Lung (tissue), 11 donors: ENCODE measurements at regions not wholly inside any gene's neighbourhood (a gene's known extent, or its start where the extent isn't known, plus 50 kb on each side); places are given as distances from the start of the nearest gene placed in this dataset.

Source experiments
- ATAC-seq: fragments of 200-7000 bp; cut with Tn5 transposase; one replicate; pipeline ENCODE4 v1.9.1; 2020; ENCODE audit warnings: moderate number of reproducible peaks; ENCODE audit not compliant: insufficient read depth, low FRiP score
- DNase-seq, 3 donors: peaks; one replicate each; pipeline ENCODE4 v3.0.0-alpha.2; 2013 to 2017
- H3K27ac ChIP-seq, 2 donors: one replicate each; pipeline ENCODE4 v1.5.1; 2013; ENCODE audit warnings: mild to moderate bottlenecking in 2 of 2, moderate library complexity in 2 of 2, control low read depth in 1 of 2, inconsistent platforms in 1 of 2, low read depth in 1 of 2, low read length in 1 of 2
- H3K27me3 ChIP-seq, 3 donors: one replicate each; pipeline ENCODE4 v1.5.1; 2013; ENCODE audit warnings: low read length in 2 of 3; ENCODE audit not compliant: control insufficient read depth in 3 of 3, insufficient read depth in 3 of 3
- H3K36me3 ChIP-seq, 4 donors: one replicate each; pipeline ENCODE4 v1.5.1; 2013; ENCODE audit warnings: low read length in 4 of 4, mild to moderate bottlenecking in 1 of 4, moderate library complexity in 1 of 4; ENCODE audit not compliant: control insufficient read depth in 4 of 4, insufficient read depth in 4 of 4
- H3K4me1 ChIP-seq, 5 donors: one replicate each; pipeline ENCODE4 v1.5.1; 2013; ENCODE audit warnings: low read length in 5 of 5, mild to moderate bottlenecking in 2 of 5, moderate library complexity in 1 of 5; ENCODE audit not compliant: control insufficient read depth in 5 of 5, insufficient read depth in 5 of 5
- H3K4me3 ChIP-seq: one replicate; pipeline ENCODE4 v1.5.1; 2013; ENCODE audit warnings: mild to moderate bottlenecking, control low read depth, moderate library complexity
- H3K9ac ChIP-seq, 2 donors: one replicate each; pipeline ENCODE4 v1.5.1; 2013; ENCODE audit warnings: low read length in 2 of 2, control low read depth in 1 of 2; ENCODE audit not compliant: insufficient read depth in 1 of 2
- H3K9me3 ChIP-seq, 4 donors: one replicate each; pipeline ENCODE4 v1.5.1; 2013; ENCODE audit warnings: low read length in 3 of 4, mild to moderate bottlenecking in 1 of 4, moderate library complexity in 1 of 4; ENCODE audit not compliant: control insufficient read depth in 4 of 4, insufficient read depth in 3 of 4
- WGBS, 2 donors: extraction: QIAGEN DNeasy Blood & Tissue Kit; methylation state at CpG; one replicate each; pipeline ENCODE4 v1.1.7; 2013; 5-methylcytosine and 5-hydroxymethylcytosine counted together
- TF ChIP-seq, protein P1 (sequence below): IDR thresholded peaks from 2 replicates; pipeline ENCODE4 v1.5.1; 2012; ENCODE audit warnings: mild to moderate bottlenecking; ENCODE audit errors: control extremely low read depth, extremely low read depth
- donor health status: control.
- donor health status: control.
- donor health status: Bipolar disorder and iron deficiency.
- donor health status: healthy.
- donor health status: DM: yes; HTN: yes; CAD: no.

DNA sequence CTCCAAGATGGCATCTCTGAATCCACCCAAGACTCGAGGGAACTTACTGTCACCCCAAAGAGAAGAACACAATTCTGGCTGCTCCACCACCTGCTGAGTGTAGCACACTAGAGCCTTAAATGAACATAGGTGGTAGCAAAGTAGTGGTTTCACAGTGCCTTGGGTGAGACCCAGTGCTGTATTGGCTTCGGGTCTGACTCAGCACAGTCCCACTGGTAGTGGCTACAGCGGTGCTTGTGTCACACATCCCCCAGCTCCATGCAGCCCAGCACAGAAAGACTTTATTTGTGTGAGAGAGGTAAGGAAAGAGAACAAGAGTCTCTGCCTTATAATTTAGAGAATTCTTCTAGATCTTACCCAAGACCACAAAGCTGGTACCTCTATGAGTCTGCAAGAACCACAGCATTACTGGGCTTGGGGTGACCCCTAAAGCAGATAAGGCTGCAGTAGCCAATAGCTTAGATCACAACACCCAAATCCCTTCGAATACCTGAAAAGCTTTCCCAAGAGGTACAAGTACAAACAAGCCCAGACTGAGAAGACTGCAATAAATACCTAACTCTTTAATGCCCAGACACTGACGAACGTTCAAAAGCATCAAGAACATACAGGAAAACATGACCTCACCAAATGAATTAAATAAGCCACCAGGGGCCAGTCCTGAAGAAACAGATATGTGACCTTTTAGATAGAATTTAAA lies 83.3 kb upstream of the SLC38A4 start:
- TF ChIP-seq, protein P1, sequence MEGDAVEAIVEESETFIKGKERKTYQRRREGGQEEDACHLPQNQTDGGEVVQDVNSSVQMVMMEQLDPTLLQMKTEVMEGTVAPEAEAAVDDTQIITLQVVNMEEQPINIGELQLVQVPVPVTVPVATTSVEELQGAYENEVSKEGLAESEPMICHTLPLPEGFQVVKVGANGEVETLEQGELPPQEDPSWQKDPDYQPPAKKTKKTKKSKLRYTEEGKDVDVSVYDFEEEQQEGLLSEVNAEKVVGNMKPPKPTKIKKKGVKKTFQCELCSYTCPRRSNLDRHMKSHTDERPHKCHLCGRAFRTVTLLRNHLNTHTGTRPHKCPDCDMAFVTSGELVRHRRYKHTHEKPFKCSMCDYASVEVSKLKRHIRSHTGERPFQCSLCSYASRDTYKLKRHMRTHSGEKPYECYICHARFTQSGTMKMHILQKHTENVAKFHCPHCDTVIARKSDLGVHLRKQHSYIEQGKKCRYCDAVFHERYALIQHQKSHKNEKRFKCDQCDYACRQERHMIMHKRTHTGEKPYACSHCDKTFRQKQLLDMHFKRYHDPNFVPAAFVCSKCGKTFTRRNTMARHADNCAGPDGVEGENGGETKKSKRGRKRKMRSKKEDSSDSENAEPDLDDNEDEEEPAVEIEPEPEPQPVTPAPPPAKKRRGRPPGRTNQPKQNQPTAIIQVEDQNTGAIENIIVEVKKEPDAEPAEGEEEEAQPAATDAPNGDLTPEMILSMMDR: no peak
- WGBS, 2 donors: 67 to 77% methylated on average over 6 of the region's 6 CpGs
- DNase-seq (no peak), ATAC-seq (no peak)
- H3K4me3 ChIP-seq: no peak overlapping the region
- H3K27me3 ChIP-seq: no peaks in the 10 kb centered on the region
- H3K4me1 ChIP-seq: peaks cover 0 to 4% (median 0%) of the 10 kb centered on the region in 5 donors
- no peaks in the 10 kb centered on the region for H3K9me3 ChIP-seq
- H3K27ac ChIP-seq: no peak overlapping the region
- H3K36me3 ChIP-seq: no peaks in the 10 kb centered on the region
- no peak overlapping the region for H3K9ac ChIP-seq

DNA sequence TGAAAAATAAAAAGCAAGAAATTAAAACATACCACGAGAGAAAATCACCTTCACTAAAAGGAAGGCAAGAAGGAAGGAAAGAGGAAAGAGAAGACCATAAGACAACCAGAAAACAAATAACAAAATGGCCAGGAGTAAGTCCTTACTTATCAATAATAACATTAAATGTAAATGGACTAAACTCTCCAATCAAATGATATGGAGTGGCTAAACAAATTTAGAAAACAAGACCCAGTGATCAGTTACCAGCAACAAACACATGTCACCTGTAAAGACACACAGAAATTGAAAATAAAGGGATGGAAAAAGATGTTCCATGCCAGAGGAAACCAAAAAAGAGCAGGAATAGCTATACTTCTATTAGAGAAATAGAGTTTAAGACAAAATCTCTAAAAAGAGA lies 85.0 kb upstream of the SLC38A4 start:
- no peaks in the 10 kb centered on the region for H3K9me3 ChIP-seq
- H3K9ac ChIP-seq: no peak overlapping the region
- TF ChIP-seq, protein P1: no peak
- H3K27ac ChIP-seq: no peak overlapping the region
- no peak overlapping the region for H3K4me3 ChIP-seq
- H3K36me3 ChIP-seq: no peaks in the 10 kb centered on the region
- ATAC-seq (no peak), DNase-seq (no peak)
- H3K27me3 ChIP-seq: no peaks in the 10 kb centered on the region
- WGBS, 2 donors: 90 to 93% methylated on average over 1 of the region's 1 CpG
- peaks cover 0 to 6% (median 0%) of the 10 kb centered on the region in 5 donors for H3K4me1 ChIP-seq

DNA sequence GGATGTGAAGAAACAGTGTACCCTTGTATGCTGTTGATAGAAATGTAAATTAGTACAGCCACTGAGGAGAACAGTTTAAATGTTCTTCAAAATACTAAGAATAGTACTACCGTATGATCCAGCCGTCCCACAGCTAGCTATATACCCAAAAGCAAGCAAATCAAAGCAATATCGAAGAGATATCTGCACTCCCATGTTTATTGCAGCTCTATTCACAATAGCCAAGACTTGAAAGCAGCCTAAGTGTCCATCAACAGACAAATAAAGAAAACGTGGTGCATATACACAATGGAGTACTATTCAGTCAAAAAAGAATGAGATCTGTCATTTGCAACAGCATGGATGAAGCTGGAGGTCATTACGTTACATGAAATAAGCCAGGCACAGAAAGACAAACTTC lies 88.5 kb upstream of the SLC38A4 start:
- Histone ChIP-seq H3K4me1 (peaks cover 0 to 14% (median 0%) of the 10 kb centered on the region in 5 donors), H3K9ac (no peak overlapping the region), H3K9me3 (no peaks in the 10 kb centered on the region), H3K4me3 (no peak overlapping the region), H3K36me3 (no peaks in the 10 kb centered on the region), H3K27me3 (no peaks in the 10 kb centered on the region), H3K27ac (no peak overlapping the region)
- WGBS, 2 donors: 82 to 90% methylated on average over 5 of the region's 5 CpGs
- DNase-seq: no peak
- TF ChIP-seq, protein P1: no peak
- ATAC-seq: no peak

DNA sequence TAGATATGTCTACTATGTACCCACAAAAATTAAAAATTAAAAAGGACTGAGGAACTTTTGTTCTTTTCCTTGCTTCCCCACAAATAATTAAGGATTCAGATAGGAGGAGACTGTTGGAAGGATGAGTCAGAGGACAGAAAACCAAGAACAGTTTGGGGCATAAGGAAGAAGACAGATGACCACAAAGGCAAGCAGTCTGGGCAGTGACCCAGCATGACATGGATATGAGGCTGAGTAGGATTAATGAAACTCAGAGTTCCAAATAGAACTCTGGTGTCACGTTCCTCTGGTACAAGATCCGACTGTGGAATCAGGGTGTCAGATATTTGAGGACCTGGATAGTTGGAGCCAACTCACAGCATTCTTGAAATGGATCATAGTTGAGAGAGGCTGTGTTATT lies 89.3 kb upstream of the SLC38A4 start:
- TF ChIP-seq, protein P1: no peak

More for the DNA sequence above, 89.3 kb upstream of the SLC38A4 start:
- Histone ChIP-seq H3K9ac (no peak overlapping the region), H3K27me3 (no peaks in the 10 kb centered on the region), H3K9me3 (no peaks in the 10 kb centered on the region), H3K4me1 (peaks cover 0 to 22% (median 0%) of the 10 kb centered on the region in 5 donors), H3K4me3 (no peak overlapping the region), H3K27ac (no peak overlapping the region), H3K36me3 (no peaks in the 10 kb centered on the region)
- peak; percentile 50 for ATAC-seq
- peak; percentile 30 to 70 (median 36) for DNase-seq
- WGBS, 2 donors: 59 to 73% methylated on average over 2 of the region's 2 CpGs
